ENCODE measurements at regions not wholly inside any gene's neighbourhood (a gene's known extent, or its start where the extent isn't known, plus 50 kb on each side); places are given as distances from the start of the nearest gene placed in this dataset.

DNA sequence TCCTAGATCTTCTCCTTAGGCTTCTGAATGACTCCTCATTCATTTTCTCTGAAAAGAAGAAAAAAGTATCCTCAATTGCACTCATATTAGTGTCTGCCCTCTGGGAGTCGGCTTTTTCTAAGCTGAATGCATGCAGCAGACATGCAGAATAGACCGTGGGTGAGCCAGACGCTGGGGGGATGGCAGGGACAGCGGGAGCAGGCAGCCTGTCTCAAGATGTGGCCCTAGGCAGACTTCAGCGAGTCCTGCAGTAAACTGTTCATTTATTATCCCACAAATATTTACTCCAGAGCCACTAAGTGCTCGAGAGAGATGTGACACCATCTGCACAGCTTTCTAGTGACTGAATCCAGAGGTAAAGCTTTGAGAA lies 164.9 kb upstream of the RAI14 start (continued):
- TF ChIP-seq, protein P1, sequence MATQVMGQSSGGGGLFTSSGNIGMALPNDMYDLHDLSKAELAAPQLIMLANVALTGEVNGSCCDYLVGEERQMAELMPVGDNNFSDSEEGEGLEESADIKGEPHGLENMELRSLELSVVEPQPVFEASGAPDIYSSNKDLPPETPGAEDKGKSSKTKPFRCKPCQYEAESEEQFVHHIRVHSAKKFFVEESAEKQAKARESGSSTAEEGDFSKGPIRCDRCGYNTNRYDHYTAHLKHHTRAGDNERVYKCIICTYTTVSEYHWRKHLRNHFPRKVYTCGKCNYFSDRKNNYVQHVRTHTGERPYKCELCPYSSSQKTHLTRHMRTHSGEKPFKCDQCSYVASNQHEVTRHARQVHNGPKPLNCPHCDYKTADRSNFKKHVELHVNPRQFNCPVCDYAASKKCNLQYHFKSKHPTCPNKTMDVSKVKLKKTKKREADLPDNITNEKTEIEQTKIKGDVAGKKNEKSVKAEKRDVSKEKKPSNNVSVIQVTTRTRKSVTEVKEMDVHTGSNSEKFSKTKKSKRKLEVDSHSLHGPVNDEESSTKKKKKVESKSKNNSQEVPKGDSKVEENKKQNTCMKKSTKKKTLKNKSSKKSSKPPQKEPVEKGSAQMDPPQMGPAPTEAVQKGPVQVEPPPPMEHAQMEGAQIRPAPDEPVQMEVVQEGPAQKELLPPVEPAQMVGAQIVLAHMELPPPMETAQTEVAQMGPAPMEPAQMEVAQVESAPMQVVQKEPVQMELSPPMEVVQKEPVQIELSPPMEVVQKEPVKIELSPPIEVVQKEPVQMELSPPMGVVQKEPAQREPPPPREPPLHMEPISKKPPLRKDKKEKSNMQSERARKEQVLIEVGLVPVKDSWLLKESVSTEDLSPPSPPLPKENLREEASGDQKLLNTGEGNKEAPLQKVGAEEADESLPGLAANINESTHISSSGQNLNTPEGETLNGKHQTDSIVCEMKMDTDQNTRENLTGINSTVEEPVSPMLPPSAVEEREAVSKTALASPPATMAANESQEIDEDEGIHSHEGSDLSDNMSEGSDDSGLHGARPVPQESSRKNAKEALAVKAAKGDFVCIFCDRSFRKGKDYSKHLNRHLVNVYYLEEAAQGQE (IDR thresholded peaks at IDR 0.05; ENCODE audit: unreplicated experiment): no peak
- no peak for TF ChIP-seq NANOG (IDR thresholded peaks at IDR 0.05; ENCODE audit: borderline replicate concordance)
- TF ChIP-seq JUNB (IDR thresholded peaks at IDR 0.05; ENCODE audit: unreplicated experiment): no peak

DNA sequence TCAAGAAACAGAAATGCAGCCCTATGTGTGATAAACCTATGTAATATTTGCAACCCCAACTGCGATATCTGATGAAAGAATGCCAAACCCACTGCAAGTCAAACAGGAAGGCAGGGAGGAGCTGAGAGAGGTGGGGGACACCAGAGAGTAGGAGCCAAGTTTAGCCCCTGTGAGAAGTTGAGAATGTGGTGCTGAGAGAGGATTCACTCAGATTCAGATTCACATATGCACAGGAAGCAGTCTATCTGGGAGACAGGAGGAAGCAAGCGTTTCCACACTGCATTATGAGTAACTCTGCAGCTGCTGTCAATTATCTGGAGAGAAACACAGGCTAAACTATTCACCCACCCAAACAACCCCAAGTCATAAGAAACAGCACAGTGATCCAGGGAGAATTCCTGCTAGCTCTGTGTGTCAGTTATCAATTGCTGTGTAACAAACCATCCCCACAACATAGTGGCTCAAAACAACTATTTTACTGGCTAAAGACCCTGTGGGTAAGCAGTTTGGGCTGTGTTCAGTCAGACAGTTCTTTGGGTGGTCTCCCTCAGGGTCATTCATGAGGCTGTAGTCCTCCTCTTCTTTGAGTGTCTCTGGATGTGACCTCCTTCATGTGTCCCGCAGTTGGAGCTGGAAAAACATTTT lies 161.9 kb upstream of the RAI14 start:
- no peak overlapping the region for H3K4me3 Mint-ChIP-seq
- TF ChIP-seq NANOG (IDR thresholded peaks at IDR 0.05; ENCODE audit: borderline replicate concordance) (no peak), POLR2AphosphoS5 (IDR thresholded peaks at IDR 0.05; ENCODE audit: low read depth) (no peak), EZH2phosphoT487 (IDR thresholded peaks at IDR 0.05; ENCODE audit: unreplicated experiment) (no peak), ZNF331 (CRISPR knock-in tag; IDR thresholded peaks at IDR 0.05; ENCODE audit: low read depth) (no peak), JUNB (IDR thresholded peaks at IDR 0.05; ENCODE audit: unreplicated experiment) (no peak), STAT1 (IDR thresholded peaks at IDR 0.05; ENCODE audit: unreplicated experiment) (no peak), CREB1 (CRISPR knock-in tag; IDR thresholded peaks at IDR 0.05; ENCODE audit: low read depth) (no peak), EZH2 (IDR thresholded peaks at IDR 0.05; ENCODE audit: low read depth, unreplicated experiment) (no peak), ZNF114 (CRISPR knock-in tag; IDR thresholded peaks at IDR 0.05) (no peak)
- TF ChIP-seq, protein P2, sequence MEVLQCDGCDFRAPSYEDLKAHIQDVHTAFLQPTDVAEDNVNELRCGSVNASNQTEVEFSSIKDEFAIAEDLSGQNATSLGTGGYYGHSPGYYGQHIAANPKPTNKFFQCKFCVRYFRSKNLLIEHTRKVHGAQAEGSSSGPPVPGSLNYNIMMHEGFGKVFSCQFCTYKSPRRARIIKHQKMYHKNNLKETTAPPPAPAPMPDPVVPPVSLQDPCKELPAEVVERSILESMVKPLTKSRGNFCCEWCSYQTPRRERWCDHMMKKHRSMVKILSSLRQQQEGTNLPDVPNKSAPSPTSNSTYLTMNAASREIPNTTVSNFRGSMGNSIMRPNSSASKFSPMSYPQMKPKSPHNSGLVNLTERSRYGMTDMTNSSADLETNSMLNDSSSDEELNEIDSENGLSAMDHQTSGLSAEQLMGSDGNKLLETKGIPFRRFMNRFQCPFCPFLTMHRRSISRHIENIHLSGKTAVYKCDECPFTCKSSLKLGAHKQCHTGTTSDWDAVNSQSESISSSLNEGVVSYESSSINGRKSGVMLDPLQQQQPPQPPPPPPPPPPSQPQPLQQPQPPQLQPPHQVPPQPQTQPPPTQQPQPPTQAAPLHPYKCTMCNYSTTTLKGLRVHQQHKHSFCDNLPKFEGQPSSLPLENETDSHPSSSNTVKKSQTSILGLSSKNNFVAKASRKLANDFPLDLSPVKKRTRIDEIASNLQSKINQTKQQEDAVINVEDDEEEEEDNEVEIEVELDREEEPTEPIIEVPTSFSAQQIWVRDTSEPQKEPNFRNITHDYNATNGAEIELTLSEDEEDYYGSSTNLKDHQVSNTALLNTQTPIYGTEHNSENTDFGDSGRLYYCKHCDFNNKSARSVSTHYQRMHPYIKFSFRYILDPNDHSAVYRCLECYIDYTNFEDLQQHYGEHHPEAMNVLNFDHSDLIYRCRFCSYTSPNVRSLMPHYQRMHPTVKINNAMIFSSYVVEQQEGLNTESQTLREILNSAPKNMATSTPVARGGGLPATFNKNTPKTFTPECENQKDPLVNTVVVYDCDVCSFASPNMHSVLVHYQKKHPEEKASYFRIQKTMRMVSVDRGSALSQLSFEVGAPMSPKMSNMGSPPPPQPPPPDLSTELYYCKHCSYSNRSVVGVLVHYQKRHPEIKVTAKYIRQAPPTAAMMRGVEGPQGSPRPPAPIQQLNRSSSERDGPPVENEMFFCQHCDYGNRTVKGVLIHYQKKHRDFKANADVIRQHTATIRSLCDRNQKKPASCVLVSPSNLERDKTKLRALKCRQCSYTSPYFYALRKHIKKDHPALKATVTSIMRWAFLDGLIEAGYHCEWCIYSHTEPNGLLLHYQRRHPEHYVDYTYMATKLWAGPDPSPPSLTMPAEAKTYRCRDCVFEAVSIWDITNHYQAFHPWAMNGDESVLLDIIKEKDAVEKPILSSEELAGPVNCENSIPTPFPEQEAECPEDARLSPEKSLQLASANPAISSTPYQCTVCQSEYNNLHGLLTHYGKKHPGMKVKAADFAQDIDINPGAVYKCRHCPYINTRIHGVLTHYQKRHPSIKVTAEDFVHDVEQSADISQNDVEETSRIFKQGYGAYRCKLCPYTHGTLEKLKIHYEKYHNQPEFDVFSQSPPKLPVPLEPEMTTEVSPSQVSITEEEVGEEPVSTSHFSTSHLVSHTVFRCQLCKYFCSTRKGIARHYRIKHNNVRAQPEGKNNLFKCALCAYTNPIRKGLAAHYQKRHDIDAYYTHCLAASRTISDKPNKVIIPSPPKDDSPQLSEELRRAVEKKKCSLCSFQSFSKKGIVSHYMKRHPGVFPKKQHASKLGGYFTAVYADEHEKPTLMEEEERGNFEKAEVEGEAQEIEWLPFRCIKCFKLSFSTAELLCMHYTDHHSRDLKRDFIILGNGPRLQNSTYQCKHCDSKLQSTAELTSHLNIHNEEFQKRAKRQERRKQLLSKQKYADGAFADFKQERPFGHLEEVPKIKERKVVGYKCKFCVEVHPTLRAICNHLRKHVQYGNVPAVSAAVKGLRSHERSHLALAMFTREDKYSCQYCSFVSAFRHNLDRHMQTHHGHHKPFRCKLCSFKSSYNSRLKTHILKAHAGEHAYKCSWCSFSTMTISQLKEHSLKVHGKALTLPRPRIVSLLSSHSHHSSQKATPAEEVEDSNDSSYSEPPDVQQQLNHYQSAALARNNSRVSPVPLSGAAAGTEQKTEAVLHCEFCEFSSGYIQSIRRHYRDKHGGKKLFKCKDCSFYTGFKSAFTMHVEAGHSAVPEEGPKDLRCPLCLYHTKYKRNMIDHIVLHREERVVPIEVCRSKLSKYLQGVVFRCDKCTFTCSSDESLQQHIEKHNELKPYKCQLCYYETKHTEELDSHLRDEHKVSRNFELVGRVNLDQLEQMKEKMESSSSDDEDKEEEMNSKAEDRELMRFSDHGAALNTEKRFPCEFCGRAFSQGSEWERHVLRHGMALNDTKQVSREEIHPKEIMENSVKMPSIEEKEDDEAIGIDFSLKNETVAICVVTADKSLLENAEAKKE (CRISPR knock-in tag; IDR thresholded peaks at IDR 0.05): no peak
- TF ChIP-seq, protein P3, sequence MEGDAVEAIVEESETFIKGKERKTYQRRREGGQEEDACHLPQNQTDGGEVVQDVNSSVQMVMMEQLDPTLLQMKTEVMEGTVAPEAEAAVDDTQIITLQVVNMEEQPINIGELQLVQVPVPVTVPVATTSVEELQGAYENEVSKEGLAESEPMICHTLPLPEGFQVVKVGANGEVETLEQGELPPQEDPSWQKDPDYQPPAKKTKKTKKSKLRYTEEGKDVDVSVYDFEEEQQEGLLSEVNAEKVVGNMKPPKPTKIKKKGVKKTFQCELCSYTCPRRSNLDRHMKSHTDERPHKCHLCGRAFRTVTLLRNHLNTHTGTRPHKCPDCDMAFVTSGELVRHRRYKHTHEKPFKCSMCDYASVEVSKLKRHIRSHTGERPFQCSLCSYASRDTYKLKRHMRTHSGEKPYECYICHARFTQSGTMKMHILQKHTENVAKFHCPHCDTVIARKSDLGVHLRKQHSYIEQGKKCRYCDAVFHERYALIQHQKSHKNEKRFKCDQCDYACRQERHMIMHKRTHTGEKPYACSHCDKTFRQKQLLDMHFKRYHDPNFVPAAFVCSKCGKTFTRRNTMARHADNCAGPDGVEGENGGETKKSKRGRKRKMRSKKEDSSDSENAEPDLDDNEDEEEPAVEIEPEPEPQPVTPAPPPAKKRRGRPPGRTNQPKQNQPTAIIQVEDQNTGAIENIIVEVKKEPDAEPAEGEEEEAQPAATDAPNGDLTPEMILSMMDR (conservative IDR thresholded peaks at IDR 0.05; ENCODE audit: low read depth in 2 of 2): no peak
- TF ChIP-seq, protein P4, sequence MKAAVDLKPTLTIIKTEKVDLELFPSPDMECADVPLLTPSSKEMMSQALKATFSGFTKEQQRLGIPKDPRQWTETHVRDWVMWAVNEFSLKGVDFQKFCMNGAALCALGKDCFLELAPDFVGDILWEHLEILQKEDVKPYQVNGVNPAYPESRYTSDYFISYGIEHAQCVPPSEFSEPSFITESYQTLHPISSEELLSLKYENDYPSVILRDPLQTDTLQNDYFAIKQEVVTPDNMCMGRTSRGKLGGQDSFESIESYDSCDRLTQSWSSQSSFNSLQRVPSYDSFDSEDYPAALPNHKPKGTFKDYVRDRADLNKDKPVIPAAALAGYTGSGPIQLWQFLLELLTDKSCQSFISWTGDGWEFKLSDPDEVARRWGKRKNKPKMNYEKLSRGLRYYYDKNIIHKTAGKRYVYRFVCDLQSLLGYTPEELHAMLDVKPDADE (IDR thresholded peaks at IDR 0.05): no peak

More for the DNA sequence above, 161.9 kb upstream of the RAI14 start:
- ATAC-seq (no peak), DNase-seq (ENCODE audit: low spot score) (no peak)
- no peaks in the 10 kb centered on the region for H3K9me2 ChIP-seq (ENCODE audit: insufficient read depth)
- H2AFZ ChIP-seq: no peak overlapping the region
- H3K4me1 ChIP-seq (ENCODE audit: insufficient read depth): peaks cover 24% of the 10 kb centered on the region
- no peaks in the 10 kb centered on the region for H4K20me1 ChIP-seq (replicated peaks; ENCODE audit: insufficient read depth)
- no peak overlapping the region for H3K4me2 ChIP-seq
- no peak overlapping the region for H3K4me3 ChIP-seq
- no peaks in the 10 kb centered on the region for H3K36me3 ChIP-seq (ENCODE audit: insufficient read depth)
- no peaks in the 10 kb centered on the region for H3K27me3 ChIP-seq (ENCODE audit: insufficient read depth)
- no peaks in the 10 kb centered on the region; the same call in 2 of the 3 replicates for H3K9me3 Mint-ChIP-seq
- no peaks in the 10 kb centered on the region for H3K79me2 ChIP-seq (replicated peaks; ENCODE audit: insufficient read depth)
- no peaks in the 10 kb centered on the region for H3F3A ChIP-seq (replicated peaks; ENCODE audit: low read depth)
- peaks cover under 1% of the 10 kb centered on the region for H3K27me3 Mint-ChIP-seq (ENCODE audit: insufficient read depth, low read depth, poor library complexity)
- H3K4me1 Mint-ChIP-seq: peaks cover 28% of the 10 kb centered on the region
- H3K36me3 Mint-ChIP-seq (ENCODE audit: low read depth): peaks cover 6% of the 10 kb centered on the region; the same call in 1 of the 3 replicates
- H3K27ac Mint-ChIP-seq: no peak overlapping the region
- no peak overlapping the region for H3K27ac ChIP-seq (ENCODE audit: low read depth)

Measured in GM23338 (cell line).